ENCODE measurements at regions not wholly inside any gene's neighbourhood (a gene's known extent, or its start where the extent isn't known, plus 50 kb on each side); places are given as distances from the start of the nearest gene placed in this dataset.
A peak's percentile ranks its signal among the peaks of the same experiment; 100 is the strongest.

DNA sequence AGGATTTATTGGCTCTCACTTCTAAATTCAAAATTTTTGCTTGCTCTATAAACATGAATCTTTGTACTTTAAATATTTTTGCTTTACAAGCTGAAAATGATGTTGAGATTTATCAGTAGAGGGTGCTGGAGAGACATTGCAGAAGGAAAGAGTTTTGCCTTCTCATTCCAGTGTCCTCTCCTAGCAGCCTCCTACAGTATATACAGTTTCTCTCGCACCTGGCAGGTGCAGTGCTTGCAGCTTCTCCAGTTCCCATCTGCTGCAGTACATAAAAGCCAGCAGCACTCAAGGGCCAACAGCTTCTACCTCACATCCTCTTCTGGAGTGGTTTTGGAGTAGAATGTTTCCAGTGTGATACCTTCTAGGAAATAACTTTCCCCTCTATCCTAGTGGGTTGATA is 601.8 kb upstream of the ATXN7L3B start:
- H3K9me3 ChIP-seq (ENCODE audit: insufficient read depth, low read depth, low read length) = no peaks in the 10 kb centered on the region
- H4K20me1 ChIP-seq (ENCODE audit: insufficient read depth, low read length, poor library complexity, severe bottlenecking) = no peaks in the 10 kb centered on the region
- TF ChIP-seq, protein P1, sequence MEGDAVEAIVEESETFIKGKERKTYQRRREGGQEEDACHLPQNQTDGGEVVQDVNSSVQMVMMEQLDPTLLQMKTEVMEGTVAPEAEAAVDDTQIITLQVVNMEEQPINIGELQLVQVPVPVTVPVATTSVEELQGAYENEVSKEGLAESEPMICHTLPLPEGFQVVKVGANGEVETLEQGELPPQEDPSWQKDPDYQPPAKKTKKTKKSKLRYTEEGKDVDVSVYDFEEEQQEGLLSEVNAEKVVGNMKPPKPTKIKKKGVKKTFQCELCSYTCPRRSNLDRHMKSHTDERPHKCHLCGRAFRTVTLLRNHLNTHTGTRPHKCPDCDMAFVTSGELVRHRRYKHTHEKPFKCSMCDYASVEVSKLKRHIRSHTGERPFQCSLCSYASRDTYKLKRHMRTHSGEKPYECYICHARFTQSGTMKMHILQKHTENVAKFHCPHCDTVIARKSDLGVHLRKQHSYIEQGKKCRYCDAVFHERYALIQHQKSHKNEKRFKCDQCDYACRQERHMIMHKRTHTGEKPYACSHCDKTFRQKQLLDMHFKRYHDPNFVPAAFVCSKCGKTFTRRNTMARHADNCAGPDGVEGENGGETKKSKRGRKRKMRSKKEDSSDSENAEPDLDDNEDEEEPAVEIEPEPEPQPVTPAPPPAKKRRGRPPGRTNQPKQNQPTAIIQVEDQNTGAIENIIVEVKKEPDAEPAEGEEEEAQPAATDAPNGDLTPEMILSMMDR (conservative IDR thresholded peaks at IDR 0.05; ENCODE audit: low read length) = peak; percentile 44
- no peak for TF ChIP-seq EZH2phosphoT487 (IDR thresholded peaks at IDR 0.05; ENCODE audit: borderline replicate concordance)
- no peaks in the 10 kb centered on the region for H3K36me3 ChIP-seq (ENCODE audit: insufficient read depth, low read length)
- no peaks in the 10 kb centered on the region for H3K27me3 ChIP-seq (ENCODE audit: insufficient read depth, low read length, poor library complexity, severe bottlenecking)
- H3K4me3 ChIP-seq (ENCODE audit: low read length, poor library complexity, severe bottlenecking) = no peak overlapping the region
- H3K9ac ChIP-seq (ENCODE audit: low read depth, low read length, poor library complexity, severe bottlenecking) = no peak overlapping the region
- no peaks in the 10 kb centered on the region for H3K9me2 ChIP-seq (replicated peaks; ENCODE audit: low read depth, low read length)
- no peak overlapping the region for H2AFZ ChIP-seq (ENCODE audit: low read length)
- H3F3A ChIP-seq (ENCODE audit: low read depth) = no peaks in the 10 kb centered on the region
- H3K79me2 ChIP-seq (ENCODE audit: insufficient read depth, low read length) = no peaks in the 10 kb centered on the region
- no peak overlapping the region for H3K4me2 ChIP-seq (ENCODE audit: low read depth, low read length, poor library complexity, severe bottlenecking)
- no peaks in the 10 kb centered on the region for H3K4me1 ChIP-seq (ENCODE audit: insufficient read depth, low read length, poor library complexity, severe bottlenecking)

DNA sequence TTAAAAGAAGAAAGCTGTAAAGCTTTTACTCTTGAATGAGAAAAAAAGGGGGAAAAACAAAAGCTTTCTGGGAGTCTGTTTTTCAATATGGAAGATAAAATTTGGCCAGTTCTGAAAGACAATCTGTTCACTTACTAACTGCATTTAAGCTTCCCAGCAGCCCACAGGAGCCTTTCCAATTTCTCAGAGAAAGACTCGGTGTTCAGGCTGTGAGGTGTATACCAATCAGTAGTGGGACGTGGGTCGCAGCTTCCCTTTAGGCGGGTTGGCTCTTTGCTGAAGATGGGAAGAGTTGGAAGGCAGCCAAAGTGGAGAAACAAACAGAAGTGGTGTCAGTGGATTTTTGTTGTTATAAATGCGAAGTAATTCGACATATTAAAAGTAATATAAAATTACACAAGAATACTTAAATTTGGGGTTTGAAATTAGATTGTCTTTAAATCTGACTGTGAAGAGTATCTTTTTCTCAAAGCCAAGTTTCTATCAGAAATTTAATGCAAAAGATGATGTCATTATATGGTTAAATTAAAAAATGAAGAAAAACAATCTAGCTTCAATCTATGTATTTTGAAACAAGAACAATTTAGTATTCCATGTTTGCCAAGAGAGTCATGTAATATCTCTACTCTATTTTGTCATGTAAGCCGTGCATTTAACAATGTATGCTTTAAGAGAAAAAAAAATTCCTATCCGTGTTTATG is 590.2 kb upstream of the ATXN7L3B start:
- Histone ChIP-seq H3K9me2 (replicated peaks; ENCODE audit: low read depth, low read length) (no peaks in the 10 kb centered on the region), H3K79me2 (ENCODE audit: insufficient read depth, low read length) (no peaks in the 10 kb centered on the region), H2AFZ (ENCODE audit: low read length) (no peak overlapping the region), H3K27me3 (ENCODE audit: insufficient read depth, low read length, poor library complexity, severe bottlenecking) (no peaks in the 10 kb centered on the region), H3K36me3 (ENCODE audit: insufficient read depth, low read length) (no peaks in the 10 kb centered on the region), H3K4me1 (ENCODE audit: insufficient read depth, low read length, poor library complexity, severe bottlenecking) (no peaks in the 10 kb centered on the region), H3K9me3 (ENCODE audit: insufficient read depth, low read depth, low read length) (no peaks in the 10 kb centered on the region), H3F3A (ENCODE audit: low read depth) (no peaks in the 10 kb centered on the region), H4K20me1 (ENCODE audit: insufficient read depth, low read length, poor library complexity, severe bottlenecking) (no peaks in the 10 kb centered on the region), H3K4me2 (ENCODE audit: low read depth, low read length, poor library complexity, severe bottlenecking) (no peak overlapping the region), H3K9ac (ENCODE audit: low read depth, low read length, poor library complexity, severe bottlenecking) (no peak overlapping the region), H3K4me3 (ENCODE audit: low read length, poor library complexity, severe bottlenecking) (no peak overlapping the region)
- TF ChIP-seq, protein P1 (conservative IDR thresholded peaks at IDR 0.05; ENCODE audit: low read length) = no peak
- no peak for TF ChIP-seq EZH2phosphoT487 (IDR thresholded peaks at IDR 0.05; ENCODE audit: borderline replicate concordance)

DNA sequence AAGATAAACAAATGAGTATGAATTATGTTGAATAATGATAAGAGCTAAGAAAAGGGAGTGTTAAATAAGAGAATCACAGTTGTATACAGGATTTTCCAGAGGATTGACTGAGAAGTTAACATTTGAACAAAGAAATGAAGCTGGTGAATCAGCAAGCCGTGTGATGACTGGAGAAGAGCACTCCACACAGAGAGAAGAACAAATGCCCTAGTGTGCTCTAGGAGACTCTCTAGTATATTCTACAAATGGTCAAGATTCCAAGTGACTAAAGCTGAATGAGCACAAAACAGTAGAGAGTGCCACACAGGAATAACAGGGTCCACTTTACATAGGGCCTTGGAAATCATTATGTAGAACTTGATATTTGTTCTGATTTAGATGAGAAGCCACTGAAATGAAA is 587.1 kb upstream of the ATXN7L3B start:
- Histone ChIP-seq H3K9me3 (ENCODE audit: insufficient read depth, low read depth, low read length) (no peaks in the 10 kb centered on the region), H3F3A (ENCODE audit: low read depth) (no peaks in the 10 kb centered on the region), H3K9ac (ENCODE audit: low read depth, low read length, poor library complexity, severe bottlenecking) (no peak overlapping the region), H3K4me1 (ENCODE audit: insufficient read depth, low read length, poor library complexity, severe bottlenecking) (no peaks in the 10 kb centered on the region), H3K4me3 (ENCODE audit: low read length, poor library complexity, severe bottlenecking) (no peak overlapping the region), H3K27me3 (ENCODE audit: insufficient read depth, low read length, poor library complexity, severe bottlenecking) (no peaks in the 10 kb centered on the region), H2AFZ (ENCODE audit: low read length) (no peak overlapping the region), H4K20me1 (ENCODE audit: insufficient read depth, low read length, poor library complexity, severe bottlenecking) (no peaks in the 10 kb centered on the region), H3K36me3 (ENCODE audit: insufficient read depth, low read length) (no peaks in the 10 kb centered on the region), H3K9me2 (replicated peaks; ENCODE audit: low read depth, low read length) (no peaks in the 10 kb centered on the region), H3K4me2 (ENCODE audit: low read depth, low read length, poor library complexity, severe bottlenecking) (no peak overlapping the region), H3K79me2 (ENCODE audit: insufficient read depth, low read length) (no peaks in the 10 kb centered on the region)
- TF ChIP-seq EZH2phosphoT487 (IDR thresholded peaks at IDR 0.05; ENCODE audit: borderline replicate concordance) = no peak
- TF ChIP-seq, protein P1 (conservative IDR thresholded peaks at IDR 0.05; ENCODE audit: low read length) = no peak

Data from Loucy (cell line).